SK-N-SH (cell line): ENCODE measurements at regions not wholly inside any gene's neighbourhood (a gene's known extent, or its start where the extent isn't known, plus 50 kb on each side); places are given as distances from the start of the nearest gene placed in this dataset.

Source experiments
- EP300 ChIP-seq, 2 experiments: IDR thresholded peaks; 2 replicates each; pipeline versions ENCODE4 v1.4.0 to v1.6.1; 2012; ENCODE audit warnings: borderline replicate concordance in 1 of 2, low read depth in 1 of 2, low read length in 1 of 2
- EZH2phosphoT487 ChIP-seq: fragments of 200-600 bp; sonication (generic); IDR thresholded peaks from 2 replicates; pipeline ENCODE4 v1.6.1; 2017; ENCODE audit warnings: low read depth, mixed run types, mild to moderate bottlenecking, antibody characterized with exemption, moderate library complexity, borderline replicate concordance
- GABPA ChIP-seq: IDR thresholded peaks from 2 replicates; pipeline ENCODE4 v1.4.0; 2012; ENCODE audit warnings: low read depth, mild to moderate bottlenecking
- MEF2A ChIP-seq: IDR thresholded peaks from 2 replicates; pipeline ENCODE4 v1.4.0; 2012; ENCODE audit warnings: low read depth, borderline replicate concordance
- POLR2AphosphoS5 ChIP-seq: IDR thresholded peaks from 2 replicates; pipeline ENCODE4 v1.6.1; 2012; ENCODE audit warnings: low read depth, low read length
- RCOR1 ChIP-seq: fragments of 150-350 bp; IDR thresholded peaks from 2 replicates; pipeline ENCODE4 v1.6.1; 2017; ENCODE audit warnings: antibody characterized with exemption, low read length
- RFX5 ChIP-seq: IDR thresholded peaks from 2 replicates; pipeline ENCODE4 v1.6.1; 2012; ENCODE audit warnings: mild to moderate bottlenecking, improper control_type of control experiment, low read length
- TAF1 ChIP-seq: IDR thresholded peaks from 2 replicates; pipeline ENCODE4 v1.6.1; 2012; ENCODE audit warnings: low read depth, mild to moderate bottlenecking, low read length, moderate library complexity, borderline replicate concordance
- TEAD4 ChIP-seq: IDR thresholded peaks from 2 replicates; pipeline ENCODE4 v1.4.0; 2012; ENCODE audit warnings: mild to moderate bottlenecking, borderline replicate concordance; ENCODE audit not compliant: insufficient read depth
- USF2 ChIP-seq: fragments of 150-350 bp; IDR thresholded peaks from 2 replicates; pipeline ENCODE4 v1.6.1; 2017; ENCODE audit warnings: antibody characterized with exemption, low read length, low read depth, borderline replicate concordance
- TF ChIP-seq, protein P1 (sequence below): fragments of 200-600 bp; sonication (generic); IDR thresholded peaks from 2 replicates; pipeline ENCODE4 v1.6.1; 2017; ENCODE audit warnings: antibody characterized with exemption, mild to moderate bottlenecking, moderate library complexity
- TF ChIP-seq, protein P2 (sequence below): fragments of 150-350 bp; IDR thresholded peaks from 2 replicates; pipeline ENCODE4 v1.6.1; 2016; ENCODE audit warnings: mild to moderate bottlenecking, low read depth, low read length

GRCh38 chr6:126628125-126628524, 288.2 kb downstream of the CENPW start:
- no peak for TF ChIP-seq RCOR1
- TF ChIP-seq, protein P1, sequence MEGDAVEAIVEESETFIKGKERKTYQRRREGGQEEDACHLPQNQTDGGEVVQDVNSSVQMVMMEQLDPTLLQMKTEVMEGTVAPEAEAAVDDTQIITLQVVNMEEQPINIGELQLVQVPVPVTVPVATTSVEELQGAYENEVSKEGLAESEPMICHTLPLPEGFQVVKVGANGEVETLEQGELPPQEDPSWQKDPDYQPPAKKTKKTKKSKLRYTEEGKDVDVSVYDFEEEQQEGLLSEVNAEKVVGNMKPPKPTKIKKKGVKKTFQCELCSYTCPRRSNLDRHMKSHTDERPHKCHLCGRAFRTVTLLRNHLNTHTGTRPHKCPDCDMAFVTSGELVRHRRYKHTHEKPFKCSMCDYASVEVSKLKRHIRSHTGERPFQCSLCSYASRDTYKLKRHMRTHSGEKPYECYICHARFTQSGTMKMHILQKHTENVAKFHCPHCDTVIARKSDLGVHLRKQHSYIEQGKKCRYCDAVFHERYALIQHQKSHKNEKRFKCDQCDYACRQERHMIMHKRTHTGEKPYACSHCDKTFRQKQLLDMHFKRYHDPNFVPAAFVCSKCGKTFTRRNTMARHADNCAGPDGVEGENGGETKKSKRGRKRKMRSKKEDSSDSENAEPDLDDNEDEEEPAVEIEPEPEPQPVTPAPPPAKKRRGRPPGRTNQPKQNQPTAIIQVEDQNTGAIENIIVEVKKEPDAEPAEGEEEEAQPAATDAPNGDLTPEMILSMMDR, result peak; percentile 21; the same call in 1 of the 2 replicates
- TF ChIP-seq USF2, result no peak
- TF ChIP-seq POLR2AphosphoS5, result no peak
- TF ChIP-seq RFX5, result no peak
- no peak for TF ChIP-seq TAF1
- no peak; a peak in 1 of 4 replicates for TF ChIP-seq EP300 (IDR thresholded peaks at IDR 0.05; ENCODE audit: borderline replicate concordance in 1 of 2, low read depth in 1 of 2, low read length in 1 of 2)
- no peak for TF ChIP-seq MEF2A
- no peak for TF ChIP-seq GABPA
- no peak for TF ChIP-seq TEAD4
- TF ChIP-seq, protein P2, sequence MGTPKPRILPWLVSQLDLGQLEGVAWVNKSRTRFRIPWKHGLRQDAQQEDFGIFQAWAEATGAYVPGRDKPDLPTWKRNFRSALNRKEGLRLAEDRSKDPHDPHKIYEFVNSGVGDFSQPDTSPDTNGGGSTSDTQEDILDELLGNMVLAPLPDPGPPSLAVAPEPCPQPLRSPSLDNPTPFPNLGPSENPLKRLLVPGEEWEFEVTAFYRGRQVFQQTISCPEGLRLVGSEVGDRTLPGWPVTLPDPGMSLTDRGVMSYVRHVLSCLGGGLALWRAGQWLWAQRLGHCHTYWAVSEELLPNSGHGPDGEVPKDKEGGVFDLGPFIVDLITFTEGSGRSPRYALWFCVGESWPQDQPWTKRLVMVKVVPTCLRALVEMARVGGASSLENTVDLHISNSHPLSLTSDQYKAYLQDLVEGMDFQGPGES, result no peak
- no peak for TF ChIP-seq EZH2phosphoT487
